Smooth muscle cell (in vitro differentiated cells): ENCODE measurements at regions not wholly inside any gene's neighbourhood (a gene's known extent, or its start where the extent isn't known, plus 50 kb on each side); places are given as distances from the start of the nearest gene placed in this dataset.

Experiments used
- DNase-seq: peaks from one replicate; lab custom pipeline; 2025; ENCODE audit not compliant: unreplicated experiment; lab: John Stamatoyannopoulos, UW
- H2AFZ ChIP-seq: fragments of 200-600 bp; sonication (generic); 2 replicates; pipeline ENCODE4 v1.6.0; 2016; ENCODE audit warnings: antibody characterized with exemption, low read depth, mild to moderate bottlenecking
- H3F3A ChIP-seq: fragments of 200-600 bp; sonication (generic); 2 replicates; pipeline ENCODE4 v1.6.0; 2017; ENCODE audit warnings: antibody characterized with exemption, low read depth
- H3K27ac ChIP-seq: fragments of 200-600 bp; sonication (generic); 2 replicates; pipeline ENCODE4 v1.5.1; 2016; ENCODE audit warnings: low read depth, mild to moderate bottlenecking
- H3K27me3 ChIP-seq: fragments of 200-600 bp; sonication (generic); 2 replicates; pipeline ENCODE4 v1.6.1; 2016; ENCODE audit warnings: low read depth, mild to moderate bottlenecking
- H3K36me3 ChIP-seq: fragments of 200-600 bp; sonication (generic); 2 replicates; pipeline ENCODE4 v1.5.1; 2016; ENCODE audit warnings: low read depth
- H3K4me1 ChIP-seq: fragments of 200-600 bp; sonication (generic); 2 replicates; pipeline ENCODE4 v1.5.1; 2016; ENCODE audit warnings: low read depth
- H3K4me2 ChIP-seq: fragments of 200-600 bp; sonication (generic); 2 replicates; pipeline ENCODE4 v1.6.0; 2016; ENCODE audit warnings: mild to moderate bottlenecking
- H3K4me3 ChIP-seq: fragments of 200-600 bp; sonication (generic); 2 replicates; pipeline ENCODE4 v1.5.1; 2016; ENCODE audit warnings: mild to moderate bottlenecking
- H3K79me2 ChIP-seq: fragments of 200-600 bp; sonication (generic); 2 replicates; pipeline ENCODE4 v1.6.0; 2016; ENCODE audit warnings: low read depth, mild to moderate bottlenecking
- H3K9ac ChIP-seq: fragments of 200-600 bp; sonication (generic); 2 replicates; pipeline ENCODE4 v1.6.0; 2016; ENCODE audit warnings: low read depth
- H3K9me3 ChIP-seq: fragments of 200-600 bp; sonication (generic); replicated peaks from 2 replicates; pipeline ENCODE4 v1.5.1; 2016; ENCODE audit warnings: low read depth
- H4K20me1 ChIP-seq: fragments of 200-600 bp; sonication (generic); 2 replicates; pipeline ENCODE4 v1.6.0; 2016; ENCODE audit warnings: low read depth
- CTCF ChIP-seq: fragments of 200-600 bp; sonication (generic); IDR thresholded peaks from 2 replicates; pipeline ENCODE4 v1.5.1; 2017; ENCODE audit warnings: borderline replicate concordance, mild to moderate bottlenecking, antibody characterized with exemption; ENCODE audit not compliant: insufficient read depth, poor library complexity, severe bottlenecking
- WGBS: methylation state at CpG from one replicate; pipeline ENCODE4 v1.1.7; 2016; ENCODE audit warnings: low lambda C conversion rate; 5-methylcytosine and 5-hydroxymethylcytosine counted together

GRCh38 chr20:47971058-47971791 is 185.9 kb upstream of the SULF2 start:
- no peak overlapping the region for H3K9ac ChIP-seq
- no peak overlapping the region for H3K27ac ChIP-seq
- no peak overlapping the region for H3K4me3 ChIP-seq
- no peak overlapping the region for H2AFZ ChIP-seq
- no peaks in the 10 kb centered on the region for H3F3A ChIP-seq
- DNase-seq: no peak
- H3K9me3 ChIP-seq: no peaks in the 10 kb centered on the region
- no peaks in the 10 kb centered on the region for H3K36me3 ChIP-seq
- no peaks in the 10 kb centered on the region for H3K27me3 ChIP-seq
- no peaks in the 10 kb centered on the region for H4K20me1 ChIP-seq
- peaks cover 8% of the 10 kb centered on the region for H3K4me1 ChIP-seq
- H3K4me2 ChIP-seq: peak overlapping the region; percentile 6
- no peaks in the 10 kb centered on the region for H3K79me2 ChIP-seq
- TF ChIP-seq CTCF: no peak
- WGBS: 82% methylated on average over 14 of the region's 14 CpGs

- Histone ChIP-seq H3K4me1 (peaks cover 8% of the 10 kb centered on the region), H3K27me3 (no peaks in the 10 kb centered on the region), H3K9ac (no peak overlapping the region), H3F3A (no peaks in the 10 kb centered on the region), H4K20me1 (no peaks in the 10 kb centered on the region), H3K27ac (no peak overlapping the region), H3K4me2 (peak overlapping the region; percentile 6), H3K9me3 (no peaks in the 10 kb centered on the region), H3K4me3 (no peak overlapping the region), H3K79me2 (no peaks in the 10 kb centered on the region), H3K36me3 (no peaks in the 10 kb centered on the region), H2AFZ (no peak overlapping the region)
- no peak for TF ChIP-seq CTCF
- 47% methylated on average over 8 of the region's 8 CpGs for WGBS
- DNase-seq: no peak
These were observed 185.1 kb upstream of the SULF2 start for GRCh38 chr20:47970282-47970903.

- Histone ChIP-seq H3K27me3 (no peaks in the 10 kb centered on the region), H4K20me1 (no peaks in the 10 kb centered on the region), H2AFZ (no peak overlapping the region), H3K4me2 (no peak overlapping the region), H3K4me3 (no peak overlapping the region), H3K27ac (no peak overlapping the region), H3K4me1 (peaks cover 8% of the 10 kb centered on the region), H3K79me2 (no peaks in the 10 kb centered on the region), H3K9me3 (no peaks in the 10 kb centered on the region), H3F3A (no peaks in the 10 kb centered on the region), H3K36me3 (no peaks in the 10 kb centered on the region), H3K9ac (no peak overlapping the region)
- no peak for DNase-seq
- TF ChIP-seq CTCF: no peak
- WGBS: 91% methylated on average over 6 of the region's 6 CpGs
These were observed 184.1 kb upstream of the SULF2 start for GRCh38 chr20:47969426-47969825.
